ENCODE measurements at regions not wholly inside any gene's neighbourhood (a gene's known extent, or its start where the extent isn't known, plus 50 kb on each side); places are given as distances from the start of the nearest gene placed in this dataset.
"Not testable (repeated sequence)": the region's sequence is repeated elsewhere in the genome, so short reads cannot be mapped to it uniquely, and the experiment has no call there.

DNA sequence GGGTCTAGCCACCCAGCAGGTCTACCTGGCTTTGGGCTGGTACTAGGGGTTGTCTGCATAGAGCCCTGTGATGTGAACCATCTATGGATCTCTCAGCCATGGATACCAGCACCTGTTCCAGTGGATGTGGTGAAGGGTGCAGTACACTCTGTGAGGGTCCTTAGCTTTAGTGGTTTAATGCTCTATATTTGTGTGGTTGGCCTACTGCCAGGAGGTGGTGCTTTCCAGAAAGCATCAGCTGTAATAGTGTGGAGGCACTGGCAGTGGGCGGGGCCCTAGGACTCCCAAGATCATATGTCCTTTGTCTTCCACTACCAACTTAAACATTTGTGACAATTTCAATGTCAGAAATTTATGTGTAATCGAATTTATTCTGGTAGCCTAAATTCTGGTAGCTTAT, 1065.1 kb downstream of the RPIA start:
- DNase-seq (ENCODE audit: low spot score): not testable (repeated sequence)

GRCh38 chr2:89758332-89759026, 1067.0 kb downstream of the RPIA start:
- not testable (repeated sequence) for DNase-seq (ENCODE audit: low spot score)

DNA sequence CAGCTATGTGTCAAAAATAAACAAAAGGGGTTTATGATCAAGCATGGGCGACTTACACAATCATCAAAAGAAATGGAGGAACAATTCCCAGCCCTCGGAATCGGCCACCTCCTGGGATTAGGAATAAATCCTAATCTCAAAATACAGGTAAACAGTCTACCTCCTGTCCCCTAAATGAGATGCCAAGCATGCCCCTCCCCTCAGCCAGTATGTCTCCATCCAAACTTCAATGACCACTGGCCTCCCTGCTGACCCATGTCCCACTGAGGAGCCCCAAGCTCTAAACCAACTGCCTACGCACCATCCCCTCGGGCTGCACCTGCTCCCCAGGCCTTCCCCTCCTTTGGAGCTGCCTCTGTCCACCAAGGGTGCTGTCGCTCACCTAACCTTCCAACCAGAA, 1069.3 kb downstream of the RPIA start:
- DNase-seq (ENCODE audit: low spot score): not testable (repeated sequence)

- DNase-seq (ENCODE audit: low spot score): not testable (repeated sequence)
Measured at GRCh38 chr2:89761171-89761570, 1069.7 kb downstream of the RPIA start.

DNA sequence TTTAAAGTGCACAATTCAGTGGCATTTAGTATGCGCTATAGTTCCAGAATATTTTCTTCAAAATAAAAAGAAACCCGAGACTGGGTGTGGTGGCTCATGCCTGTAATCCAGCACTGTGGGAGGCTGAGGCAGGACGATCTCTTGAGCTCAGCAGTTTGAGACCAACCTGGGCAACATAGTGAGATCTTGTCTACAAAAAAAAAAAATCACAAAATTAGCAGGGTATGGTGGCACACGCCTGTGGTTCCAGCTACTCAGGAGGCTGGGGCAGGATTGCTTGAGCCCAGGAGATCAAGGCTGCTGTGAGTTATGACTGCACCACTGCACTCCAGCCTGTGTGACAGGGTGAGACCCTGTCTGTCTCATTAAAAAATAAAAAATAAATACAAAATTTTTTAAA, 1070.4 kb downstream of the RPIA start:
- not testable (repeated sequence) for DNase-seq (ENCODE audit: low spot score)

DNA sequence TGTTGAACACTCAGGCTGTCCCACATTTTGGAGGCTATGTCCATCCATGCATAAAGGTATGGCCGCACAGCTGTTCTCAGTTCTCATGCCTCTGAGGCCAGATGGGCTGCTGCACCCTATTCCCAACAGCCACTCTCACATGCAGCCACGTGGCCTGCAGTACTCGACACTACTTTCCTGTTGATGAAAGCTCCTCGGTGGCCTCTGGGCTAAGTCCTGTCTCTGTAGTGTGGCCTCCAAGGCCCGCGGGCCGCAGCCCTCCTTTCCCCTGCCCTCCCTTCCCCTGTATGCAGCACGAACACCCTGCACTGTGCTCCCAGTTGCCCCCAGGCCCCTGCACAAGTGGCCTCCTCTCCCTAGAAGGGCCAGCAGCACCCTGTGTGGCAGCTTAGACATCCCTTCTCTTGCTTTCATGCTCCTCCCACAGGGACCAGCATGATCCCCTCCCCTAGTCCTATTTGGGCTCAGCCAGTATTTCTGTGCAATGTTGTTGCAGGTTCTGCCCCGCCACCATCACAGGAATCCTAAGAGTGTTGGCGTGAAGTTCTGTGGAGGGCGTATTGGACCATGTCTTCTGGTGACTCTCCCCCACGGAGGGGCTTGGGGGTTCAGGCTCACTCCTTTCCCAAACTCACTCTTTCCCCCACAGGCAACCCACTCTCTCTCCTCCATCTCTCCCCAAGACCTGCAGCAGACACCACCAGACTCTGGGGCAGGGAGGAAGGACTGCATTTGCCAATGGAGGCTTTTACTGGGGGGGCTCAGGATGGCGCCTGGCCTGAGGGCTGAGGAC, 1071.2 kb downstream of the RPIA start:
- not testable (repeated sequence) for DNase-seq (ENCODE audit: low spot score)

DNA sequence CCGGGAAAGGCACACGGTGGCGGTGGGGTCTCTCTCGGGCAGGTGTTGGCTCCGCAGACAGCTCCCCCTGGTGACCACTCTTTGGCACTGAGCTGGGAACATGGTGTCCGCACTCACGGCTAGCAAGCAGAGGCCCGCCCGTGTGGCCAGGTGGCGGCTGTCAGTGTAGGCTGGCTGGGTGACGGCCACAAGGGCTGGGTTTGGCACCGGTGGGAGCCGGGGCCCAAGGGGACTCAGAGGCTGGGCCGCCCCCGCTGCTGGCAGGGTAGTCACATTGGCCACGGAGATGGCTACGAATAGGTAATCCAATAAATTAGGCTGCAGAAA, 1071.7 kb downstream of the RPIA start:
- DNase-seq (ENCODE audit: low spot score): no peak

DNA sequence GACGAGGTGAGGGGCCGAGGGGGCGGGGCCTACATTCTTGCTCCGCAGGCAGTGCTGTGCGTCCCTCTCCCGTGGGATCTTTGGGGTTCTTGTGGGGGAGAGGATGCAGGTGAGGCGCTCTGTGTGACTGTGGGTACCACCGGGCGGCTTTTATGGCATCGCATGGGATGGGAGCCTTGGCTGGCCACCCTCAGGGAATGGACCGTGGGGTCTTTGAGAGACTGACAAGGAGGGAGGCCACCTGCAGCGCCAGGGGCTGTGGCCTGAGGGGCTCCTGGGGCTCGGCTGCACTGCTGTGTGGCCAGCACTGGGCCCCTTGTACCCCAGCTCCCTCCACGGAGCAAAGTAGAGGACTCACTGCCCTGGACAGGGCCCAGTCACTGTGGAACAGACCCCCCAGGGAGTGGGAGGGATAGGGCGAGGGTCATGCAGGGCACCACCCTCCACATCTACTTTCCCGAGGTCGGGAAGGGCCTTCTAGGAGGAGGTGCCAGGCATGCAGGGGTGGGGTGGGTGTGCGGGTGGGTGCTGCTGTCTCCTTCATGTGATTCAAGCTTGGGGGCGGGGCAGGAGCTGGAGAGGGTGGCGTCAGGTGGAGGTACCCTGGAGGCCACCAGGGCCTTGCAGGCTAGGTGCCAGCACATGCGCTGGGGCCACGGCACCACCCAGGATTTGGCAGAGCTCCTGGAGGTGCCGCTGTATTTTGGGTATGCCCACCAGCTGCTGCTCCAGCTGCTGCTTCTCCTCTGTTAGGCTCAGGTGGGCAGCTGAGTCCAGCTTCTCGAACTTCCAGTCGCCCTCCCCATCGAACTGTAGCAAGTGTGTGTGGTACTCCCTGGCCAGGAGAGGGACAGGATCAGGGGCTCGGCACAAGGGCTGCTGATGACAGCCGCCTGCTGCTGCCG, 1072.4 kb downstream of the RPIA start:
- no peak for DNase-seq (ENCODE audit: low spot score)

- DNase-seq (ENCODE audit: low spot score): not testable (repeated sequence)
Measured at GRCh38 chr2:89764571-89765360, 1073.3 kb downstream of the RPIA start.

DNA sequence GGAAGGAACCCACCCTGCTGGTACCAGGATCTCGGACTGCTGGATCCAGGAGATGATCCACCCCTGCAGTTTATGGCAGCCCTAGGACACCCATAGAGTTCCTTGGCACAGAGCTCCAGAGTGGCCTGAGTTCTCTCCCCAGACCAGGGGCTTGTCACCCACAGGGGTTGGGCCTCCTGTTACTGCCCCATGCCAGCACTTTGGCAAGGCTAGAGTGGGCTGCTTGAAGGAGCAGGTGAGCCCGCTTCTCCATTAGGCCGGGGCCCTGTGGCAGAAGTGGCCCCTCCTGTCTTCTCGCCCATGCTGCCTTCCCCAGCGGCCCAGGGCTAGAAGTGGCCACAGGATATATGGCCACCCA, 1073.9 kb downstream of the RPIA start:
- DNase-seq (ENCODE audit: low spot score): not testable (repeated sequence)

GRCh38 chr2:89766141-89766990, 1074.9 kb downstream of the RPIA start:
- DNase-seq (ENCODE audit: low spot score): not testable (repeated sequence)

GRCh38 chr2:89767058-89767457, 1075.6 kb downstream of the RPIA start:
- DNase-seq (ENCODE audit: low spot score): not testable (repeated sequence)

GRCh38 chr2:89767572-89768435, 1076.3 kb downstream of the RPIA start:
- no peak for DNase-seq (ENCODE audit: low spot score)

DNA sequence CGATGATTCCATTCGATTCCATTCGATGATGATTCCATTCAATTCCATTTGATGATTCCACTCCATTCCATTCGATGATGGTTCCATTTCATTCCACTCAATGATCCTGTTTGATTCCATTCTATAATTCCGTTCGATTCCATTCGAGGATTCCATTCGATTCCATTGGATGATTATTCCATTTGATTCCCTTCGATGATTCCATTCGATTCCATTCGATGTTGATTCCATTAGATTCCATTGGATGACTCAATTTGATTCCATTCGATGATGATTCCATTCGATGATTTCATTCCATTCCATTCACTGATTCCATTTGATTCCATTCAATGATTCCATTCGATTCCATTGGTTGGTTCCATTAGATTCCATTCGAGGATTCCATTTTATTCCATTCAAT, 1084.4 kb downstream of the RPIA start:
- DNase-seq (ENCODE audit: low spot score): no peak

GRCh38 chr2:89780318-89780717, 1088.8 kb downstream of the RPIA start:
- no peak for DNase-seq (ENCODE audit: low spot score)

DNA sequence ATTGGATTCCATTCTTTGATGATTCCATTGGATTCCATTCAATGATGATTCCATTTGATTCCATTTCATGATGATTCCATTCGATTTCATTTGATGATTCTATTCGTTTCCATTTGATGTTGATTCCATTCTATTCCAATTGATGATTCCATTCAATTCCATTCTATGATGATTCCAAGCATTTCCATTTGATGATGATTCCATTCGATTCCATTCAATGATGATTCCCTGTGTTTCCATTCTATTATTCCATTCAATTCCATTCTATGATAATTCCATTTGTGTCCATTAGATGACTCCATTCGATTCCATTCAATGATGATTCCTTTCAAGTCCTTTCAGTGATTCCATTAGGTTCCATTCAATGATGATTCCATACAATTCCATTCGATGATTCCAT, 1090.5 kb downstream of the RPIA start:
- no peak for DNase-seq (ENCODE audit: low spot score)

DNA sequence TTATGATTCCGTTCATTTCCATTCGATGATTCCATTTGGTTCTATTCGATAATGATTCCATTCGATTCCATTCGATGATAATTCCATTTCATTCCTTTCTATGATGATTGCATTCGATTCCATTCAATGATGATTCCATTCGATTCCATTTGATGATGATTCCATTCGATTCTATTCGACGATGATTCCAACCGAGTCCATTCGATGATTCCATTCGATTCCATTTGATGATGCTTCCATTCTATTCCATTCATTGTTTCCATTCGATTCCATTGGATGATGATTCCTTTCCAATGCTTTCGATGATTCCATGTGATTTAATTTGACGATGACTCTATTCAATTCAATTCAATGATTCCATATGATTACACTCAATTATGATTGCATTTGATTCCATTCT, 1093.5 kb downstream of the RPIA start:
- no peak for DNase-seq (ENCODE audit: low spot score)

DNA sequence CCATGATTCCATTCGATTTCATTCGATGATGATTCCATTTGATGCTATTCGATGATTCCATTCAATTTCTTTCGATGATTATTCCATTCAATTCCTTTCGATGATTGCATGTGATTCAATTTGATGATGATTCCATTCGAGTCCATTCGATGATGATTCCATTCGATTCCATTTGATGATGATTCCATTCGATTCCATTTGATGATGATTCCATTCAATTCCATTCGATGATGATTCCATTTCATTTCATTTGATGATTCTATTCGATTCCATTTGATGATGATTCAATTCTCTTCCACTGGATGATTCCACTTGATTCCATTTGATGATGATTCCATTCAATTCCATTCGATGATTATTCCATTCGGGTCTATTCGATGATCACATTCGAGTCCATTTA, 1094.1 kb downstream of the RPIA start:
- DNase-seq (ENCODE audit: low spot score): not testable (repeated sequence)

GRCh38 chr2:89786642-89787041, 1095.2 kb downstream of the RPIA start:
- not testable (repeated sequence) for DNase-seq (ENCODE audit: low spot score)

GRCh38 chr2:89795530-89795929, 1104.1 kb downstream of the RPIA start:
- not testable (repeated sequence) for DNase-seq (ENCODE audit: low spot score)
